ENCODE measurements at regions not wholly inside any gene's neighbourhood (a gene's known extent, or its start where the extent isn't known, plus 50 kb on each side); places are given as distances from the start of the nearest gene placed in this dataset.

DNA sequence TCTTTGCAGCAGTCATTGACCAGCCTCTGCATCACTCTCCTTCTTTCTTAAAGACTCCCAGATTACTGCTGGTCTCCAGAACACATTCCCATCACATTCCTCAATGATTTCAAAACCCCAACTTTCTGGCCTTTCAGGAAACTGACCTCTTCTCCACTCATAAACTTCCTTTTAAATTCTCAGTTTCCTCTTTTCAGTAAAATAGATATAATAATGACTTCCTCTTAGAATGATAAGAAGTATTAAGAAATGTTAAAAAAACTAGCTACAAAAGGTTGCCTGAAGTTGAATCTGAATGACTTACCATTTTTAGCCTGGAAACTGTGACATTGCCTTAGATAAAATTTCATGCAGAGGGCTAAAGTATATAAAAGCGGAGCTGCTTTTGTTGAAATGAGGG, 239.3 kb downstream of the OGFRL1 start:
- H3K4me1 ChIP-seq (ENCODE audit: control insufficient read depth, insufficient read depth, low read length) = no peaks in the 10 kb centered on the region
- H3K4me3 ChIP-seq (ENCODE audit: low read length) = no peak overlapping the region
- ATAC-seq = no peak
- no peaks in the 10 kb centered on the region for H3K27me3 ChIP-seq (ENCODE audit: control insufficient read depth, insufficient read depth)
- intact Hi-C loops (cut with DNase I) = no loop called here
- no peak overlapping the region for H3K27ac ChIP-seq (ENCODE audit: low read length)
- no peaks in the 10 kb centered on the region for H3K9me3 ChIP-seq (ENCODE audit: control insufficient read depth, low read length)
- WGBS = 62% methylated on average over 1 of the region's 1 CpG
- no peak for DNase-seq

GRCh38 chr6:71529026-71529425, 240.4 kb downstream of the OGFRL1 start:
- intact Hi-C loops (cut with DNase I) = no loop called here
- ATAC-seq (no peak), DNase-seq (no peak)
- H3K9me3 ChIP-seq (ENCODE audit: control insufficient read depth, low read length) = no peaks in the 10 kb centered on the region
- H3K27me3 ChIP-seq (ENCODE audit: control insufficient read depth, insufficient read depth) = no peaks in the 10 kb centered on the region
- no peak overlapping the region for H3K27ac ChIP-seq (ENCODE audit: low read length)
- 69% methylated on average over 2 of the region's 2 CpGs for WGBS
- H3K4me1 ChIP-seq (ENCODE audit: control insufficient read depth, insufficient read depth, low read length) = no peaks in the 10 kb centered on the region
- no peak overlapping the region for H3K4me3 ChIP-seq (ENCODE audit: low read length)

DNA sequence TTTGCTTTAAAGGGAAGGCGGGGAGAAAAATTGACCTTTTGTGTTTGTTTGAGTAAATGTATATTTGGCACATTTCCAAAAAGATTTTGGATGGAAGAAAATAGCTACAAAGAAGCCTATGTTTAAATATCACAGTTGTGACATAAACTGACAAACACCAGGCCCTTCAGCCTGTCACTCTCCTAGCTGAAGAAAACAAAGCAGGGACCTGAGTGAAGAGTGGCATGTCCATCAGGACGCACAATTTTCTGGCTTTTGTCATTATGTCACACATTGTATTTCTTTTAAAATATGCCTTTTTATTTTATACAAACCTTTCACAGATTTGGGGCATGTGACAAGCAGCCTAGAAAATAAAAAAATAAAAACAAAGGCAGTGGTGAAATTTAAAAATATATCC, 241.2 kb downstream of the OGFRL1 start:
- no peak for DNase-seq
- intact Hi-C loops (cut with DNase I) = loop anchor here in 3 of 4 donors (10.0 kb wide), 1 partner anchor 555 kb away; no protein-coding TSS in a partner anchor
- no peaks in the 10 kb centered on the region for H3K27me3 ChIP-seq (ENCODE audit: control insufficient read depth, insufficient read depth)
- no peak overlapping the region for H3K27ac ChIP-seq (ENCODE audit: low read length)
- no peaks in the 10 kb centered on the region for H3K4me1 ChIP-seq (ENCODE audit: control insufficient read depth, insufficient read depth, low read length)
- H3K4me3 ChIP-seq (ENCODE audit: low read length) = no peak overlapping the region
- ATAC-seq = no peak
- WGBS = 79% methylated on average over 2 of the region's 2 CpGs
- no peaks in the 10 kb centered on the region for H3K9me3 ChIP-seq (ENCODE audit: control insufficient read depth, low read length)

- intact Hi-C loops (cut with DNase I) = loop anchor here in 3 of 4 donors (10.0 kb wide), 1 partner anchor 554 kb away; no protein-coding TSS in a partner anchor
- ATAC-seq (no peak), DNase-seq (no peak)
These were observed 242.4 kb downstream of the OGFRL1 start for GRCh38 chr6:71531006-71531405.

DNA sequence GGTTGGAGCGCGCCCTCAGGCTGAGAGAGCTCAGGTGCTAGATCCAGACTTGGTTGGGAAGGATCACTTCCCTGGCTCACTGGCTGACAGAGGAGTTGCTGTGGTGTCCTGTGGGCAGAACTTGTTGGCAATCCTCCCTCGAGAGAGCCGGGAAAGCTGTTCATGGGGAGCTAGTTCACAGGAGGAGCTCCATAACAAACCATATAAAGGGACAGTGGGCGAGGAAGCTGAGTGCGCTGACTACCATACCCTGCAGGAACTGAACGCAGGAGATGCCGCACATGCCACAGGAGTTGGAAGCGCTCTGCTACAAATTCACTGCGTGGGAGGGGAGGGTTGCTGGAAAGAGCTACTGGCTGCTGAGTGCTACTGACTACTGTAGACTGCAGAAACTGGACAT, 243.2 kb downstream of the OGFRL1 start:
- Histone ChIP-seq H3K27ac (ENCODE audit: low read length) (no peak overlapping the region), H3K4me3 (ENCODE audit: low read length) (no peak overlapping the region), H3K9me3 (ENCODE audit: control insufficient read depth, low read length) (no peaks in the 10 kb centered on the region), H3K27me3 (ENCODE audit: control insufficient read depth, insufficient read depth) (no peaks in the 10 kb centered on the region), H3K4me1 (ENCODE audit: control insufficient read depth, insufficient read depth, low read length) (no peaks in the 10 kb centered on the region)
- intact Hi-C loops (cut with DNase I) = loop anchor here in 3 of 4 donors (10.0 kb wide), 1 partner anchor 553 kb away; no protein-coding TSS in a partner anchor
- ATAC-seq (no peak), DNase-seq (peak in 1 of 3 donors; percentile 16)
- 91% methylated on average over 10 of the region's 10 CpGs for WGBS

More at GRCh38 chr6:71531006-71531405, 242.4 kb downstream of the OGFRL1 start:
- H3K4me3 ChIP-seq (ENCODE audit: low read length) = no peak overlapping the region
- H3K27me3 ChIP-seq (ENCODE audit: control insufficient read depth, insufficient read depth) = no peaks in the 10 kb centered on the region
- H3K9me3 ChIP-seq (ENCODE audit: control insufficient read depth, low read length) = no peaks in the 10 kb centered on the region
- no peak overlapping the region for H3K27ac ChIP-seq (ENCODE audit: low read length)
- no peaks in the 10 kb centered on the region for H3K4me1 ChIP-seq (ENCODE audit: control insufficient read depth, insufficient read depth, low read length)

DNA sequence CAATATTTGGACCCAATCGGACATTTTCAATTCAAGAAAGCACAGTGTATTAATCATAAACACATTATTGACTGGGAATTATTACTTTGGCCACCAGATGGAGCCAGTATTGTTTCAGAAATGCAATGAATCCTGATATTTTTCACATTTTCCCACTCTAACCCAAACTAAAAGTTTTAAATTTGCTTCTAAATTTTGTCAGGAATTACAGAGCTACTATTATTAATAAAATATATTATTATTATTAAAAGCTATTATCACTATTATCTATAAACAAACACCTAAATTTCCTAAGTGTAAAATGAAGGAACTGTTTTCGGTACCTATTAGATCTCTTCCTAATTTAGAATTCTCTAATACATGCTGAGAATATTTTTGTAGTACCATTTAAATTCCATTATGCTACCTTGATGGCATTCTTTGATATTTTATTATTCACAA, 245.3 kb downstream of the OGFRL1 start:
- no peaks in the 10 kb centered on the region for H3K9me3 ChIP-seq (ENCODE audit: control insufficient read depth, low read length)
- 63% methylated on average over 2 of the region's 2 CpGs for WGBS
- intact Hi-C loops (cut with DNase I) = loop anchor here in 3 of 4 donors (10.0 kb wide), 1 partner anchor 551 kb away; no protein-coding TSS in a partner anchor
- H3K27ac ChIP-seq (ENCODE audit: low read length) = no peak overlapping the region
- no peaks in the 10 kb centered on the region for H3K4me1 ChIP-seq (ENCODE audit: control insufficient read depth, insufficient read depth, low read length)
- H3K4me3 ChIP-seq (ENCODE audit: low read length) = no peak overlapping the region
- no peak for DNase-seq
- ATAC-seq = no peak
- no peaks in the 10 kb centered on the region for H3K27me3 ChIP-seq (ENCODE audit: control insufficient read depth, insufficient read depth)

- Histone ChIP-seq H3K9me3 (ENCODE audit: control insufficient read depth, low read length) (no peaks in the 10 kb centered on the region), H3K4me3 (ENCODE audit: low read length) (no peak overlapping the region), H3K27me3 (ENCODE audit: control insufficient read depth, insufficient read depth) (no peaks in the 10 kb centered on the region), H3K4me1 (ENCODE audit: control insufficient read depth, insufficient read depth, low read length) (no peaks in the 10 kb centered on the region), H3K27ac (ENCODE audit: low read length) (no peak overlapping the region)
- intact Hi-C loops (cut with DNase I) = loop anchor here in 3 of 4 donors (10.0 kb wide), 1 partner anchor 550 kb away; no protein-coding TSS in a partner anchor
- ATAC-seq (no peak), DNase-seq (no peak)
- WGBS = 55% methylated on average over 3 of the region's 3 CpGs
These were observed 246.3 kb downstream of the OGFRL1 start for GRCh38 chr6:71534921-71535320.

DNA sequence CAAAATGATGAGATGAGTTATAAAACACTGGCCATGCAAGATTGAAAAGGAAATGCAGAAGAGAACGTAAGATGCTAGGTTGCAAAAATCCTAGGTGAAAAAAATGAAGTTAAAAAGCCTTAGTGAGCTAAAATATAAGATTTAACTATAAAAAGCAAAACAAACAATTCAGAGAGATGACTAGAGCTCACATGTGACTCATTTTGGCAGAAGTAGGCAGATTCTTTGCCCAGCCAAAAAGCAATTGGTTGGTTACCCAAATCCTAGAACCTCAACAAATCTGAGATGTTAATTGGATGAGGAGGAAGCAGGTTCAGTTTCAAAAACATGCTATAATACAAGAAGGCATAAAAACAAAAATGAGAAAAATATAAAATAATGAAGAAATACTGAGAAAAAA, 249.1 kb downstream of the OGFRL1 start:
- Histone ChIP-seq H3K9me3 (ENCODE audit: control insufficient read depth, low read length) (no peaks in the 10 kb centered on the region), H3K4me3 (ENCODE audit: low read length) (no peak overlapping the region), H3K27me3 (ENCODE audit: control insufficient read depth, insufficient read depth) (no peaks in the 10 kb centered on the region), H3K27ac (ENCODE audit: low read length) (no peak overlapping the region), H3K4me1 (ENCODE audit: control insufficient read depth, insufficient read depth, low read length) (no peaks in the 10 kb centered on the region)
- WGBS = 67% methylated on average over 1 of the region's 1 CpG
- DNase-seq = no peak
- intact Hi-C loops (cut with DNase I) = loop anchor here in 3 of 4 donors (10.0 kb wide), 1 partner anchor 547 kb away; no protein-coding TSS in a partner anchor
- no peak for ATAC-seq

- 55% methylated on average over 4 of the region's 4 CpGs for WGBS
- ATAC-seq (no peak), DNase-seq (no peak)
- Histone ChIP-seq H3K27ac (ENCODE audit: low read length) (no peak overlapping the region), H3K27me3 (ENCODE audit: control insufficient read depth, insufficient read depth) (peaks cover 2% of the 10 kb centered on the region), H3K4me3 (ENCODE audit: low read length) (no peak overlapping the region), H3K9me3 (ENCODE audit: control insufficient read depth, low read length) (no peaks in the 10 kb centered on the region), H3K4me1 (ENCODE audit: control insufficient read depth, insufficient read depth, low read length) (no peaks in the 10 kb centered on the region)
- intact Hi-C loops (cut with DNase I) = no loop called here
These were observed 255.4 kb downstream of the OGFRL1 start for GRCh38 chr6:71544028-71544427.

- no peak for DNase-seq
- Histone ChIP-seq H3K27me3 (ENCODE audit: control insufficient read depth, insufficient read depth) (peaks cover 2% of the 10 kb centered on the region), H3K9me3 (ENCODE audit: control insufficient read depth, low read length) (no peaks in the 10 kb centered on the region), H3K4me1 (ENCODE audit: control insufficient read depth, insufficient read depth, low read length) (no peaks in the 10 kb centered on the region), H3K4me3 (ENCODE audit: low read length) (no peak overlapping the region), H3K27ac (ENCODE audit: low read length) (no peak overlapping the region)
- intact Hi-C loops (cut with DNase I) = no loop called here
- ATAC-seq = no peak
These were observed 256.3 kb downstream of the OGFRL1 start for GRCh38 chr6:71544906-71545305.

DNA sequence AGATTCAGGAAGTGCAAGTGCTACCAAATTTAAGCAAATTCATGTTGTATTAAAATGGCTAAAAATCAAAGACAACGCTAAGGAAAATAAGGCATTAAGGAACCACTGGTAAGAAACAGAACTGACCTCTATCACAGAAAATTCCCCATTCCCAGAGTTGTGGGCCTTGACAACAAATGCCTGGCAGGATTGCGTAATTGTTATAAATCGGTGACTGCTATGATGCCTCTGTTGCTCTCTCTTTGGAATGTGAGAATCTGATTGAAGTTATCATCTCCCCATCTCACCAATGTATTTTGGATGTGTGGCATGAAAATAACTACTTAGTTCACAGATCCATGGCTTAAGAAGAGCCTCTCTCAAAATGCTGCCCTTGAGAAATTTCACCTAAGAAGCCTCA, 257.3 kb downstream of the OGFRL1 start:
- Histone ChIP-seq H3K27me3 (ENCODE audit: control insufficient read depth, insufficient read depth) (peaks cover 2% of the 10 kb centered on the region), H3K27ac (ENCODE audit: low read length) (no peak overlapping the region), H3K4me1 (ENCODE audit: control insufficient read depth, insufficient read depth, low read length) (no peaks in the 10 kb centered on the region), H3K4me3 (ENCODE audit: low read length) (no peak overlapping the region), H3K9me3 (ENCODE audit: control insufficient read depth, low read length) (no peaks in the 10 kb centered on the region)
- DNase-seq (no peak), ATAC-seq (no peak)
- WGBS = 90% methylated on average over 3 of the region's 3 CpGs
- intact Hi-C loops (cut with DNase I) = no loop called here

DNA sequence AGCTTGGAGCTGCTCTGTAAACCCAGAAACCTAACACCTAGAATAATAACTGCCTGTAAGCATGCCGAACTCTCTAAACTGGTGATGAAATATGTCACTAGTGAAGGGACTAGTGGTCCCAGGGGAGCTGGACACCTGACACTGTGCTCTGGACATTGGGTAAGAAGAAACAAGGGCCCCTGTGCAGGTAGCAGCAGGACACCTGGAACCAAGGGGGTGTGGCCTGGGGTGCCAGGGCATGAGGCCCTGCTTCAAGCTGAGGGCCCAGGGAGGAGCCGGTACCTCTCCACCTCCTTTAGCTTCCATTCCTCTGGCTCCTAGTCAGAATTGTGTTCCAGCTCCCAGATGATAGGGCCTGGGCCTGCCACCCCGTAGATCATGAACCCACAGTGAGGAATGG, 263.2 kb downstream of the OGFRL1 start:
- Histone ChIP-seq H3K4me3 (ENCODE audit: low read length) (no peak overlapping the region), H3K27me3 (ENCODE audit: control insufficient read depth, insufficient read depth) (no peaks in the 10 kb centered on the region), H3K27ac (ENCODE audit: low read length) (no peak overlapping the region), H3K4me1 (ENCODE audit: control insufficient read depth, insufficient read depth, low read length) (no peaks in the 10 kb centered on the region), H3K9me3 (ENCODE audit: control insufficient read depth, low read length) (peaks cover 2% of the 10 kb centered on the region)
- intact Hi-C loops (cut with DNase I) = no loop called here
- DNase-seq = peak in 1 of 3 donors; percentile 10
- ATAC-seq = no peak
- 93% methylated on average over 3 of the region's 3 CpGs for WGBS

Measured in right cardiac atrium (tissue), 5 donors.